ENCODE measurements at regions not wholly inside any gene's neighbourhood (a gene's known extent, or its start where the extent isn't known, plus 50 kb on each side); places are given as distances from the start of the nearest gene placed in this dataset.

DNA sequence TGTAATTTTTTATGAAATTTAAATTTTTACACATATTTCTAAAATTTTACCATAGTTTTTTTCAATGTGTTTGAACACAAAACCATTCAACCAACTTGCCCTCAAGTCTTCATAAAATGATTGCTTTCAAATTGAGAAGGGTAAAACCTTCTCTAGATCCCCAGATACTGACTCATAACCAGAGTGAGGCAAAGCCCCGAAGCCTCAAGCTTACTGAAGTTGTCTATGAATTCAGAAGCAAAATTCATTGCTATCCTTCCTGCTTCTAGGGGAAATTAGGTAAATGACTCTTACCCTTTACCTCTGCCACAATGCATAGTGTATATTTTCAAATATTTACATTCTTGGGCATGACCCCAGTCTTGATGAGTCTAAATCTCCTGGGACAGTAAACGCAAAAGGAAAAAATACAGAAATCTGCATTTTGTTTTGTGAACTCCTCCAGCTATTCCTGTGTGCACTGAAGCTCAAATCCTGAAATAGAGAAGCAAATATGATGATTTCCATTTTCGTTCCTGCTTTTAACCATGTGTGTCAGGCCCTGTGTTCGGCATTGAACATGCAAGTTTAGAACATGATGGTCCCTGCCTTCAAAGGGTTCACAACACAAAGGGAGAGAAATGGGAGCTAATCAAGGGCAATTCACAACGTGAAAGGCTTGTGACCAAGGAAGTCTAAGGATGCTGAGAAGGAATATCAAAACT, 246.3 kb downstream of the SUCLG1 start:
- no peak overlapping the region for H3K56ac ChIP-seq (ENCODE audit: low read length)
- no peak overlapping the region for H3K27ac ChIP-seq (ENCODE audit: low read depth, low read length)
- no peak overlapping the region for H3K4me2 ChIP-seq (ENCODE audit: low read length)
- H3K79me2 ChIP-seq (ENCODE audit: control insufficient read depth, insufficient read depth, low read length), result no peaks in the 10 kb centered on the region
- no peak overlapping the region for H2AK5ac ChIP-seq (ENCODE audit: low read length)
- H2BK15ac ChIP-seq (replicated peaks; ENCODE audit: low read depth), result no peak overlapping the region
- H2BK120ac ChIP-seq (ENCODE audit: low read depth, low read length), result no peak overlapping the region
- H4K8ac ChIP-seq (ENCODE audit: low read depth, low read length), result no peak overlapping the region
- H3K27me3 ChIP-seq (ENCODE audit: insufficient read depth, low read length, poor library complexity), result no peaks in the 10 kb centered on the region
- H3K4me1 ChIP-seq (ENCODE audit: control insufficient read depth, low read depth, low read length), result no peaks in the 10 kb centered on the region
- no peak overlapping the region for H4K5ac ChIP-seq (ENCODE audit: low read length)
- no CpG with 5 or more reads among the region's 5 CpGs for WGBS (ENCODE audit: extremely low coverage, insufficient coverage, low lambda C conversion rate)
- H3K36me3 ChIP-seq (ENCODE audit: control insufficient read depth, insufficient read depth, low read length), result no peaks in the 10 kb centered on the region
- no peaks in the 10 kb centered on the region for H3K79me1 ChIP-seq (ENCODE audit: low read length)
- DNase-seq, result no peak
- H3K4me3 ChIP-seq (ENCODE audit: low read length), result no peak overlapping the region
- no peak overlapping the region for H2BK5ac ChIP-seq (ENCODE audit: low read length)
- H3K18ac ChIP-seq (ENCODE audit: low read length), result no peak overlapping the region
- H3K4ac ChIP-seq (ENCODE audit: low read depth, low read length), result no peak overlapping the region
- no peak overlapping the region for H3K23ac ChIP-seq (ENCODE audit: low read length)
- no peak overlapping the region for H3K9ac ChIP-seq (ENCODE audit: low read length)

DNA sequence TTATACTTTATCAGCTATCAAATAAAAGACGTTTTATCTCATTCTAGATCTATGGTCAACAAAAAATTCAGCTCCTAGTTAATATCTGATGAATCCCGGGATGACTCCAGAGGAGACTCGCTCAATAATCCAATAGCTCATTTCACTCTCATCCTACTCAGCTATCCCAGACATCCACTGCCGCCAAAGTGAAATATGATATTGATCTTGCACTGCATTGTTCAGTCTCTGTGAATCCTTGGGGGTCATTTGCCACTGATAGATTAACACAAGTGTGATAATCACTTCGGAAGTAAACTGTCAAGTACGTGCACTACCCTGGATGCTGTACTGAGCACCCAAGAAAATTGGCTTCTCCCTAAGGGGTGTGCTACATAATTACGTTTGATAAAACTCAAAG, 249.1 kb downstream of the SUCLG1 start:
- Histone ChIP-seq H2BK120ac (ENCODE audit: low read depth, low read length) (no peak overlapping the region), H3K4ac (ENCODE audit: low read depth, low read length) (no peak overlapping the region), H3K36me3 (ENCODE audit: control insufficient read depth, insufficient read depth, low read length) (no peaks in the 10 kb centered on the region), H3K79me2 (ENCODE audit: control insufficient read depth, insufficient read depth, low read length) (no peaks in the 10 kb centered on the region), H3K4me3 (ENCODE audit: low read length) (no peak overlapping the region), H3K23ac (ENCODE audit: low read length) (no peak overlapping the region), H3K4me1 (ENCODE audit: control insufficient read depth, low read depth, low read length) (no peaks in the 10 kb centered on the region), H3K18ac (ENCODE audit: low read length) (no peak overlapping the region), H3K27me3 (ENCODE audit: insufficient read depth, low read length, poor library complexity) (no peaks in the 10 kb centered on the region), H3K27ac (ENCODE audit: low read depth, low read length) (no peak overlapping the region), H2BK5ac (ENCODE audit: low read length) (no peak overlapping the region), H3K9ac (ENCODE audit: low read length) (no peak overlapping the region), H3K56ac (ENCODE audit: low read length) (no peak overlapping the region), H3K79me1 (ENCODE audit: low read length) (no peaks in the 10 kb centered on the region), H4K8ac (ENCODE audit: low read depth, low read length) (no peak overlapping the region), H3K4me2 (ENCODE audit: low read length) (no peak overlapping the region), H2BK15ac (replicated peaks; ENCODE audit: low read depth) (no peak overlapping the region), H4K5ac (ENCODE audit: low read length) (no peak overlapping the region), H2AK5ac (ENCODE audit: low read length) (no peak overlapping the region)
- DNase-seq, result no peak
- WGBS (ENCODE audit: extremely low coverage, insufficient coverage, low lambda C conversion rate), result no CpG with 5 or more reads among the region's 7 CpGs

- Histone ChIP-seq H3K9ac (ENCODE audit: low read length) (no peak overlapping the region), H3K79me2 (ENCODE audit: control insufficient read depth, insufficient read depth, low read length) (no peaks in the 10 kb centered on the region), H3K4me1 (ENCODE audit: control insufficient read depth, low read depth, low read length) (no peaks in the 10 kb centered on the region), H3K4me3 (ENCODE audit: low read length) (no peak overlapping the region), H3K4me2 (ENCODE audit: low read length) (no peak overlapping the region), H3K18ac (ENCODE audit: low read length) (no peak overlapping the region), H2BK120ac (ENCODE audit: low read depth, low read length) (no peak overlapping the region), H3K79me1 (ENCODE audit: low read length) (no peaks in the 10 kb centered on the region), H3K36me3 (ENCODE audit: control insufficient read depth, insufficient read depth, low read length) (no peaks in the 10 kb centered on the region), H3K27ac (ENCODE audit: low read depth, low read length) (no peak overlapping the region), H2BK15ac (replicated peaks; ENCODE audit: low read depth) (no peak overlapping the region), H3K4ac (ENCODE audit: low read depth, low read length) (no peak overlapping the region), H4K8ac (ENCODE audit: low read depth, low read length) (no peak overlapping the region), H3K27me3 (ENCODE audit: insufficient read depth, low read length, poor library complexity) (no peaks in the 10 kb centered on the region), H3K23ac (ENCODE audit: low read length) (no peak overlapping the region), H4K5ac (ENCODE audit: low read length) (no peak overlapping the region), H2BK5ac (ENCODE audit: low read length) (no peak overlapping the region), H2AK5ac (ENCODE audit: low read length) (no peak overlapping the region), H3K56ac (ENCODE audit: low read length) (no peak overlapping the region)
- no CpG with 5 or more reads among the region's 3 CpGs for WGBS (ENCODE audit: extremely low coverage, insufficient coverage, low lambda C conversion rate)
- no peak for DNase-seq
Observed at GRCh38 chr2:84204995-84205394, 254.1 kb downstream of the SUCLG1 start.

DNA sequence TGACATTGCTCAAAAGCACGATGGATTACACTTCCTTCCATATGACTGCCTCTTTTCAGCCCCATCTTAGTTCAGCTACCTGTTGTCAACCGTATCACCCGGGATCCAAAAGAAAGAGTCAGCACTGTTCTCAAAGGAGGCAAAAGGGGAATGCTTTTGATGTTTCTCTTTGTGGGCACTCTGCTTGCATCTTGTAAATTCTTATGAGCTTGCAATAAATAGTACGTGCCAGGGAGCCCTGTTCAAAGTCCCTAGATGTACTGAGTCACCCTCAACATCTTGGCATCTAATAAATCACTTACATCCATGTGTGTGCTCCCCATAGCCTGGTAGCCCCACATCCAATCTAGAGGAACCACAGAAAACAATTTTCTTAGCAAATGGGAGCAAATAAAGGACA, 256.9 kb downstream of the SUCLG1 start:
- Histone ChIP-seq H3K79me1 (ENCODE audit: low read length) (no peaks in the 10 kb centered on the region), H3K4me3 (ENCODE audit: low read length) (no peak overlapping the region), H4K5ac (ENCODE audit: low read length) (no peak overlapping the region), H3K79me2 (ENCODE audit: control insufficient read depth, insufficient read depth, low read length) (no peaks in the 10 kb centered on the region), H3K18ac (ENCODE audit: low read length) (no peak overlapping the region), H2BK15ac (replicated peaks; ENCODE audit: low read depth) (no peak overlapping the region), H3K27me3 (ENCODE audit: insufficient read depth, low read length, poor library complexity) (no peaks in the 10 kb centered on the region), H4K8ac (ENCODE audit: low read depth, low read length) (no peak overlapping the region), H3K9ac (ENCODE audit: low read length) (no peak overlapping the region), H3K4ac (ENCODE audit: low read depth, low read length) (no peak overlapping the region), H3K4me1 (ENCODE audit: control insufficient read depth, low read depth, low read length) (no peaks in the 10 kb centered on the region), H3K56ac (ENCODE audit: low read length) (no peak overlapping the region), H3K23ac (ENCODE audit: low read length) (no peak overlapping the region), H2BK5ac (ENCODE audit: low read length) (no peak overlapping the region), H2AK5ac (ENCODE audit: low read length) (no peak overlapping the region), H2BK120ac (ENCODE audit: low read depth, low read length) (no peak overlapping the region), H3K27ac (ENCODE audit: low read depth, low read length) (no peak overlapping the region), H3K4me2 (ENCODE audit: low read length) (no peak overlapping the region), H3K36me3 (ENCODE audit: control insufficient read depth, insufficient read depth, low read length) (no peaks in the 10 kb centered on the region)
- no CpG with 5 or more reads among the region's 4 CpGs for WGBS (ENCODE audit: extremely low coverage, insufficient coverage, low lambda C conversion rate)
- no peak for DNase-seq

DNA sequence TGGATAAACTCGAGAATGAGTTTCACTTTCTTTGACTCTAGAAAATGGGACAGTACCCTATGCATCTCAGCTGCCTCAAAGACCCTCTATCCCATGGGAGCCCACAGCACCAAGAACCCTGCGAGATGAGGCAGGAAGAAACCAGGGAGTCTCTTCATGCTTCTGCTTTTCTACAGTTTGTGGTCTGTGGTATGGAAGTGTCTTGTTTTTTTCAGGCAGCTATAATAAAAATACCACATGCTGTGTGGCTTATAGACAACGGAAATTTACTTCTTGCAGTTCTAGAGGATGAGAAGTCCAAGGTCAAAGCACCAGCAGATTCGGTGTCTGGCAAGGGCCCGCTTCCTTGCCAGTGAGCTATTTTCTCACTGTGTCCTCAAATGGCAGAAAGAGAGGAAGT, 257.9 kb downstream of the SUCLG1 start:
- DNase-seq, result no peak
- Histone ChIP-seq H3K27ac (ENCODE audit: low read depth, low read length) (no peak overlapping the region), H3K4ac (ENCODE audit: low read depth, low read length) (no peak overlapping the region), H3K9ac (ENCODE audit: low read length) (no peak overlapping the region), H3K27me3 (ENCODE audit: insufficient read depth, low read length, poor library complexity) (no peaks in the 10 kb centered on the region), H2BK15ac (replicated peaks; ENCODE audit: low read depth) (no peak overlapping the region), H3K36me3 (ENCODE audit: control insufficient read depth, insufficient read depth, low read length) (no peaks in the 10 kb centered on the region), H3K23ac (ENCODE audit: low read length) (no peak overlapping the region), H4K8ac (ENCODE audit: low read depth, low read length) (no peak overlapping the region), H3K56ac (ENCODE audit: low read length) (no peak overlapping the region), H3K4me2 (ENCODE audit: low read length) (no peak overlapping the region), H3K18ac (ENCODE audit: low read length) (no peak overlapping the region), H2AK5ac (ENCODE audit: low read length) (no peak overlapping the region), H2BK120ac (ENCODE audit: low read depth, low read length) (no peak overlapping the region), H3K4me3 (ENCODE audit: low read length) (no peak overlapping the region), H3K4me1 (ENCODE audit: control insufficient read depth, low read depth, low read length) (no peaks in the 10 kb centered on the region), H2BK5ac (ENCODE audit: low read length) (no peak overlapping the region), H3K79me2 (ENCODE audit: control insufficient read depth, insufficient read depth, low read length) (no peaks in the 10 kb centered on the region), H3K79me1 (ENCODE audit: low read length) (no peaks in the 10 kb centered on the region), H4K5ac (ENCODE audit: low read length) (no peak overlapping the region)
- WGBS (ENCODE audit: extremely low coverage, insufficient coverage, low lambda C conversion rate), result no CpG with 5 or more reads among the region's 5 CpGs

- no peaks in the 10 kb centered on the region for H3K36me3 ChIP-seq (ENCODE audit: control insufficient read depth, insufficient read depth, low read length)
- no peak overlapping the region for H3K4me3 ChIP-seq (ENCODE audit: low read length)
- H3K56ac ChIP-seq (ENCODE audit: low read length), result no peak overlapping the region
- H2BK120ac ChIP-seq (ENCODE audit: low read depth, low read length), result no peak overlapping the region
- H3K4me2 ChIP-seq (ENCODE audit: low read length), result no peak overlapping the region
- no peak overlapping the region for H2BK5ac ChIP-seq (ENCODE audit: low read length)
- no peak overlapping the region for H2AK5ac ChIP-seq (ENCODE audit: low read length)
- H4K5ac ChIP-seq (ENCODE audit: low read length), result no peak overlapping the region
- H4K8ac ChIP-seq (ENCODE audit: low read depth, low read length), result no peak overlapping the region
- WGBS (ENCODE audit: extremely low coverage, insufficient coverage, low lambda C conversion rate), result no CpG with 5 or more reads among the region's 1 CpG
- no peak overlapping the region for H3K23ac ChIP-seq (ENCODE audit: low read length)
- H3K4me1 ChIP-seq (ENCODE audit: control insufficient read depth, low read depth, low read length), result no peaks in the 10 kb centered on the region
- H2BK15ac ChIP-seq (replicated peaks; ENCODE audit: low read depth), result no peak overlapping the region
- H3K27ac ChIP-seq (ENCODE audit: low read depth, low read length), result no peak overlapping the region
- H3K27me3 ChIP-seq (ENCODE audit: insufficient read depth, low read length, poor library complexity), result no peaks in the 10 kb centered on the region
- H3K4ac ChIP-seq (ENCODE audit: low read depth, low read length), result no peak overlapping the region
- no peak for DNase-seq
- H3K9ac ChIP-seq (ENCODE audit: low read length), result no peak overlapping the region
- H3K18ac ChIP-seq (ENCODE audit: low read length), result no peak overlapping the region
- no peaks in the 10 kb centered on the region for H3K79me1 ChIP-seq (ENCODE audit: low read length)
- H3K79me2 ChIP-seq (ENCODE audit: control insufficient read depth, insufficient read depth, low read length), result no peaks in the 10 kb centered on the region
Observed at GRCh38 chr2:84197901-84198300, 261.2 kb downstream of the SUCLG1 start.

Measured in mesendoderm (in vitro differentiated cells).